HepG2 (cell line): ENCODE measurements at regions not wholly inside any gene's neighbourhood (a gene's known extent, or its start where the extent isn't known, plus 50 kb on each side); places are given as distances from the start of the nearest gene placed in this dataset.

Experiments used
- ATAC-seq: fragments of 200-7000 bp; cut with Tn5 transposase; 3 replicates; pipeline ENCODE4 v1.9.1; 2020; ENCODE audit warnings: mild to moderate bottlenecking, moderate library complexity
- BruUV-seq: library from RNA; stranded (reverse); fragments of 400-500 nt; replicated peaks from 2 replicates; lab custom pipeline; 2021; lab: Mats Ljungman, UMichigan
- CTCF ChIA-PET: fragments of 300-600 bp; formaldehyde crosslinking; extraction: SDS; loops from one replicate; lab custom pipeline; 2021; ENCODE audit warnings: low total read pairs, inconsistent platforms, low intra/inter-chr PET ratio; lab: Yijun Ruan, JAX
- POLR2A ChIA-PET: fragments of 350-600 bp; sonication (Branson Sonifier 250); formaldehyde crosslinking; loops from one replicate; lab custom pipeline; 2020; ENCODE audit warnings: antibody characterized with exemption, inconsistent platforms; lab: Yijun Ruan, JAX
- DNase-seq: peaks from one replicate; pipeline ENCODE4 v3.0.0-alpha.2; 2015; ENCODE audit warnings: low spot score
- FAIRE-seq: peaks from 3 replicates; lab custom pipeline; 2011; peaks lifted over from hg19 to GRCh38; lab: Jason Lieb, UNC
- H2AFZ ChIP-seq: one replicate; pipeline ENCODE4 v1.6.1; 2011; ENCODE audit warnings: low read length, inconsistent platforms
- H3K27ac ChIP-seq: fragments of 300-600 bp; 3 replicates; pipeline ENCODE4 v1.8.0; 2011; ENCODE audit warnings: mixed run types, mild to moderate bottlenecking, mixed read lengths, low read length, inconsistent platforms; ENCODE audit not compliant: insufficient read depth; ENCODE audit errors: extremely low read length
- H3K27me3 ChIP-seq, 2 experiments: fragments of 200-600 bp in 1 of 2; 2 replicates in 1 of 2; 3 replicates in 1 of 2; pipeline versions ENCODE4 v1.6.0 to v1.8.0; 2011; ENCODE audit warnings: low read length in 2 of 2, mild to moderate bottlenecking in 2 of 2, moderate library complexity in 2 of 2, inconsistent platforms in 1 of 2; ENCODE audit not compliant: insufficient read depth in 2 of 2, control insufficient read depth in 1 of 2
- H3K36me3 ChIP-seq, 2 experiments: fragments of 200-600 bp in 1 of 2; replicated peaks in 1 of 2; 2 replicates in 1 of 2; 3 replicates in 1 of 2; pipeline versions ENCODE4 v1.5.1 to v1.8.0; 2011; ENCODE audit warnings: low read length in 2 of 2, inconsistent platforms in 1 of 2; ENCODE audit not compliant: insufficient read depth in 2 of 2, control insufficient read depth in 1 of 2
- H3K4me1 ChIP-seq: 2 replicates; pipeline ENCODE4 v1.5.1; 2012; ENCODE audit warnings: low read length, inconsistent platforms; ENCODE audit not compliant: insufficient read depth
- H3K4me2 ChIP-seq: 2 replicates; pipeline ENCODE4 v1.6.0; 2011; ENCODE audit warnings: low read depth, low read length, inconsistent platforms
- H3K4me3 ChIP-seq, 3 experiments: fragments of 200-600 bp in 1 of 3; sonication (generic), shearing (Covaris generic) in 1 of 3; replicated peaks in 1 of 3; 2 replicates each; pipeline ENCODE4 v1.5.1; 2011 to 2016; ENCODE audit warnings: low read length in 3 of 3, inconsistent platforms in 2 of 3, low read depth in 2 of 3, mild to moderate bottlenecking in 2 of 3, control low read depth in 1 of 3, mixed read lengths in 1 of 3; ENCODE audit not compliant: insufficient read depth in 1 of 3
- H3K79me2 ChIP-seq: one replicate; pipeline ENCODE4 v1.6.1; 2011; ENCODE audit warnings: low read length, inconsistent platforms; ENCODE audit not compliant: insufficient read depth
- H3K9ac ChIP-seq: 2 replicates; pipeline ENCODE4 v1.6.0; 2011; ENCODE audit warnings: mild to moderate bottlenecking, low read depth, low read length, inconsistent platforms; ENCODE audit not compliant: insufficient read depth
- H3K9me3 ChIP-seq: 2 replicates; pipeline ENCODE4 v1.5.1; 2012; ENCODE audit warnings: mild to moderate bottlenecking, low read length
- H4K20me1 ChIP-seq: 2 replicates; pipeline ENCODE4 v1.6.0; 2011; ENCODE audit warnings: inconsistent platforms, mild to moderate bottlenecking, low read length, moderate library complexity; ENCODE audit not compliant: insufficient read depth
- CREB1 ChIP-seq, 2 experiments: fragments of 450-650 bp in 1 of 2; IDR thresholded peaks; 2 replicates each; pipeline ENCODE4 v1.6.1; 2016 to 2017; ENCODE audit warnings: control low read depth in 1 of 2, mild to moderate bottlenecking in 1 of 2, missing compliant biosample characterization in 1 of 2, missing genetic modification characterization in 1 of 2
- DNMT3B ChIP-seq: conservative IDR thresholded peaks from 2 replicates; pipeline ENCODE4 v1.6.1; 2016; ENCODE audit warnings: missing biosample characterization, control low read depth
- HNRNPH1 ChIP-seq: fragments of 200-400 bp; formaldehyde crosslinking; optimal IDR thresholded peaks from 2 replicates; pipeline ENCODE3; 2017; ENCODE audit warnings: mild to moderate bottlenecking, low read depth, low read length
- HNRNPL ChIP-seq: fragments of 200-400 bp; formaldehyde crosslinking; IDR thresholded peaks from 2 replicates; pipeline ENCODE4 v1.6.1; 2017; ENCODE audit warnings: mild to moderate bottlenecking, low read depth, low read length
- JUN ChIP-seq: sonication (generic); formaldehyde crosslinking; IDR thresholded peaks from 2 replicates; pipeline ENCODE4 v1.4.0; 2020; ENCODE audit warnings: mild to moderate bottlenecking, missing genetic modification reagents
- LBX2 ChIP-seq: sonication (generic); formaldehyde crosslinking; IDR thresholded peaks from 2 replicates; pipeline ENCODE4 v1.5.0; 2020; ENCODE audit warnings: missing genetic modification reagents, mild to moderate bottlenecking, borderline replicate concordance
- MIER2 ChIP-seq: IDR thresholded peaks from 2 replicates; pipeline ENCODE4 v1.6.1; 2016; ENCODE audit warnings: missing biosample characterization, missing genetic modification reagents
- NKX3-1 ChIP-seq: sonication (generic); formaldehyde crosslinking; IDR thresholded peaks from 2 replicates; pipeline ENCODE4 v1.5.0; 2020; ENCODE audit warnings: missing genetic modification reagents
- NRL ChIP-seq: sonication (generic); formaldehyde crosslinking; IDR thresholded peaks from 2 replicates; pipeline ENCODE4 v1.5.0; 2020; ENCODE audit warnings: missing genetic modification reagents, mild to moderate bottlenecking, moderate library complexity, borderline replicate concordance
- RBM22 ChIP-seq: fragments of 200-400 bp; formaldehyde crosslinking; optimal IDR thresholded peaks from 2 replicates; pipeline ENCODE3; 2017; ENCODE audit warnings: mild to moderate bottlenecking, low read length, moderate library complexity
- RNF2 ChIP-seq: fragments of 450-650 bp; conservative IDR thresholded peaks from 2 replicates; pipeline ENCODE4 v1.6.1; 2016; ENCODE audit warnings: low read depth
- SAFB2 ChIP-seq: sonication (generic); formaldehyde crosslinking; IDR thresholded peaks from 2 replicates; pipeline ENCODE4 v1.5.1; 2020; ENCODE audit warnings: missing genetic modification reagents, low read depth, mild to moderate bottlenecking, borderline replicate concordance
- SNAPC4 ChIP-seq: sonication (generic); formaldehyde crosslinking; IDR thresholded peaks from 2 replicates; pipeline ENCODE4 v1.4.0; 2020; ENCODE audit warnings: mild to moderate bottlenecking, missing genetic modification reagents
- XRCC5 ChIP-seq: fragments of 200-400 bp; formaldehyde crosslinking; optimal IDR thresholded peaks from 2 replicates; pipeline ENCODE3; 2017; ENCODE audit warnings: mild to moderate bottlenecking, low read length
- ZBTB26 ChIP-seq: IDR thresholded peaks from 2 replicates; pipeline ENCODE4 v1.6.1; 2016; ENCODE audit warnings: missing compliant biosample characterization, missing genetic modification reagents, borderline replicate concordance
- ZFX ChIP-seq: sonication (generic); formaldehyde crosslinking; IDR thresholded peaks from 2 replicates; pipeline ENCODE4 v1.4.0; 2020; ENCODE audit warnings: mild to moderate bottlenecking, low read depth, missing genetic modification reagents, moderate library complexity
- ZNF24 ChIP-seq: fragments of 450-650 bp; IDR thresholded peaks from 2 replicates; pipeline ENCODE4 v1.6.1; 2017; ENCODE audit warnings: antibody characterized with exemption, mild to moderate bottlenecking
- ZNF251 ChIP-seq: sonication (generic); formaldehyde crosslinking; IDR thresholded peaks from 2 replicates; pipeline ENCODE4 v1.9.0; 2021; ENCODE audit warnings: mild to moderate bottlenecking, missing genetic modification reagents
- ZNF569 ChIP-seq: sonication (generic); formaldehyde crosslinking; IDR thresholded peaks from 2 replicates; pipeline ENCODE4 v1.5.0; 2020; ENCODE audit warnings: mild to moderate bottlenecking, missing genetic modification reagents, moderate library complexity, borderline replicate concordance
- ZNF792 ChIP-seq: IDR thresholded peaks from 2 replicates; pipeline ENCODE4 v1.6.1; 2016
- WGBS: methylation state at CpG from one replicate; pipeline ENCODE4 v1.1.6; 2017; ENCODE audit warnings: low lambda C conversion rate; 5-methylcytosine and 5-hydroxymethylcytosine counted together
- in situ Hi-C: cut with HindIII; loops from 2 replicates; pipeline ENCODE4 v1.10.0; 2017; ENCODE audit warnings: low pct_unique_long_range_greater_than_20kb; ENCODE audit not compliant: extremely low pct_ligation_motif_present
- intact Hi-C: fragments of 100-400 bp; cut with micrococcal nuclease; formaldehyde crosslinking; loops from one replicate; pipeline ENCODE4 v1.10.0; 2022; ENCODE audit not compliant: unreplicated experiment

GRCh38 chrX:4059893-4060292, 346.4 kb upstream of the PRKX start:
- H3K27ac ChIP-seq, result no peak overlapping the region
- no TSS peak for BruUV-seq
- DNase-seq (no peak), FAIRE-seq (no peak), ATAC-seq (no peak)
- no peaks in the 10 kb centered on the region for H3K79me2 ChIP-seq
- H3K36me3 ChIP-seq, result no peaks in the 10 kb centered on the region
- H3K9me3 ChIP-seq, result no peaks in the 10 kb centered on the region
- intact Hi-C loops, result no loop called here
- H3K4me2 ChIP-seq, result no peak overlapping the region
- H3K9ac ChIP-seq, result no peak overlapping the region
- POLR2A ChIA-PET, result no interaction called here
- H3K4me1 ChIP-seq, result no peaks in the 10 kb centered on the region
- in situ Hi-C loops, result no loop called here
- H3K27me3 ChIP-seq, result no peaks in the 10 kb centered on the region
- 0% methylated on average over 2 of the region's 2 CpGs for WGBS
- H2AFZ ChIP-seq, result no peak overlapping the region
- H4K20me1 ChIP-seq, result no peaks in the 10 kb centered on the region
- TF ChIP-seq RBM22 (no peak), ZFX (CRISPR knock-in tag) (no peak), ZNF24 (no peak), ZNF251 (CRISPR knock-in tag) (no peak), JUN (no peak), DNMT3B (CRISPR knock-in tag) (no peak), SAFB2 (CRISPR knock-in tag) (no peak), CREB1 (IDR thresholded peaks at IDR 0.05) (no peak), CREB1 (CRISPR knock-in tag; IDR thresholded peaks at IDR 0.05) (no peak), HNRNPH1 (no peak), HNRNPL (no peak), NKX3-1 (CRISPR knock-in tag) (no peak), MIER2 (CRISPR knock-in tag) (no peak), ZBTB26 (CRISPR knock-in tag) (no peak), RNF2 (no peak), ZNF792 (CRISPR knock-in tag) (no peak), NRL (no peak), ZNF569 (no peak), LBX2 (CRISPR knock-in tag) (no peak), SNAPC4 (CRISPR knock-in tag) (no peak), XRCC5 (no peak)
- CTCF ChIA-PET, result no interaction called here
- H3K4me3 ChIP-seq, result no peak overlapping the region
